ENCODE measurements at regions not wholly inside any gene's neighbourhood (a gene's known extent, or its start where the extent isn't known, plus 50 kb on each side); places are given as distances from the start of the nearest gene placed in this dataset.

DNA sequence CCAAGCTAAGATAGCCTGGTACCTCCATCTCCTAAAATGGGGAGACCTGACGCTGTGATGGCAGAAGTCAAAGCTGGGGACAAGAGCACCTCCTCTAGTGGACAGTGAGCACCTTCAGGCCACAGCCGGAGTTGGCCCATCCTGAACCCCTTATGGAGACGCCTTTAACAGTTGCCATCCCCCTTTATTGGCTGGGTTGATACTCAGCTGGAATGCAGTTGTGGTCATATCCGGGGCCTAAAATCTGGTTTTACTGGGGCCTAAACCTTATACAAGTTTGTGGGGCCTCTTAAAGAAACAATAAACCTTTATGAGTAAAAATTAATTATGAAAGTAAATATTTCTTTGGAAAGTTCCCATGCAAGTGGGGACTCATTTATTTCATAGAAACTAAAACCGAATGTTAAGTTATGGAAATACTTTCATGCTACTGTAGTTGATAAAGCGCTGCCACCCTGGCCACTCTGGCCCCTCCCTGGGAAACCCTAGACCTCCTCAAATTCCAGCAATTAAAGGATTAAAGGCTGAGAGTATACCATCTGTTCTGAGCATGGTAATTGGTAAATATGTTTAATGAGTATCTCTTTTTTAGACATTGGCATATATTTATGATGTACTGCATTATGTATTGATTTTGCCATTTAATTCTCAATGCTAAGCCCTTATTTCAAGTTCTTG is 95.1 kb upstream of the SASH1 start:
- TF ChIP-seq, protein P1, sequence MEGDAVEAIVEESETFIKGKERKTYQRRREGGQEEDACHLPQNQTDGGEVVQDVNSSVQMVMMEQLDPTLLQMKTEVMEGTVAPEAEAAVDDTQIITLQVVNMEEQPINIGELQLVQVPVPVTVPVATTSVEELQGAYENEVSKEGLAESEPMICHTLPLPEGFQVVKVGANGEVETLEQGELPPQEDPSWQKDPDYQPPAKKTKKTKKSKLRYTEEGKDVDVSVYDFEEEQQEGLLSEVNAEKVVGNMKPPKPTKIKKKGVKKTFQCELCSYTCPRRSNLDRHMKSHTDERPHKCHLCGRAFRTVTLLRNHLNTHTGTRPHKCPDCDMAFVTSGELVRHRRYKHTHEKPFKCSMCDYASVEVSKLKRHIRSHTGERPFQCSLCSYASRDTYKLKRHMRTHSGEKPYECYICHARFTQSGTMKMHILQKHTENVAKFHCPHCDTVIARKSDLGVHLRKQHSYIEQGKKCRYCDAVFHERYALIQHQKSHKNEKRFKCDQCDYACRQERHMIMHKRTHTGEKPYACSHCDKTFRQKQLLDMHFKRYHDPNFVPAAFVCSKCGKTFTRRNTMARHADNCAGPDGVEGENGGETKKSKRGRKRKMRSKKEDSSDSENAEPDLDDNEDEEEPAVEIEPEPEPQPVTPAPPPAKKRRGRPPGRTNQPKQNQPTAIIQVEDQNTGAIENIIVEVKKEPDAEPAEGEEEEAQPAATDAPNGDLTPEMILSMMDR (IDR thresholded peaks at IDR 0.05; ENCODE audit: insufficient read depth, low read length): no peak
- no peak for TF ChIP-seq POLR2AphosphoS5 (IDR thresholded peaks at IDR 0.05; ENCODE audit: low read depth)
- TF ChIP-seq SPI1 (IDR thresholded peaks at IDR 0.05; ENCODE audit: borderline replicate concordance, low read depth): no peak
- TF ChIP-seq, protein P2, sequence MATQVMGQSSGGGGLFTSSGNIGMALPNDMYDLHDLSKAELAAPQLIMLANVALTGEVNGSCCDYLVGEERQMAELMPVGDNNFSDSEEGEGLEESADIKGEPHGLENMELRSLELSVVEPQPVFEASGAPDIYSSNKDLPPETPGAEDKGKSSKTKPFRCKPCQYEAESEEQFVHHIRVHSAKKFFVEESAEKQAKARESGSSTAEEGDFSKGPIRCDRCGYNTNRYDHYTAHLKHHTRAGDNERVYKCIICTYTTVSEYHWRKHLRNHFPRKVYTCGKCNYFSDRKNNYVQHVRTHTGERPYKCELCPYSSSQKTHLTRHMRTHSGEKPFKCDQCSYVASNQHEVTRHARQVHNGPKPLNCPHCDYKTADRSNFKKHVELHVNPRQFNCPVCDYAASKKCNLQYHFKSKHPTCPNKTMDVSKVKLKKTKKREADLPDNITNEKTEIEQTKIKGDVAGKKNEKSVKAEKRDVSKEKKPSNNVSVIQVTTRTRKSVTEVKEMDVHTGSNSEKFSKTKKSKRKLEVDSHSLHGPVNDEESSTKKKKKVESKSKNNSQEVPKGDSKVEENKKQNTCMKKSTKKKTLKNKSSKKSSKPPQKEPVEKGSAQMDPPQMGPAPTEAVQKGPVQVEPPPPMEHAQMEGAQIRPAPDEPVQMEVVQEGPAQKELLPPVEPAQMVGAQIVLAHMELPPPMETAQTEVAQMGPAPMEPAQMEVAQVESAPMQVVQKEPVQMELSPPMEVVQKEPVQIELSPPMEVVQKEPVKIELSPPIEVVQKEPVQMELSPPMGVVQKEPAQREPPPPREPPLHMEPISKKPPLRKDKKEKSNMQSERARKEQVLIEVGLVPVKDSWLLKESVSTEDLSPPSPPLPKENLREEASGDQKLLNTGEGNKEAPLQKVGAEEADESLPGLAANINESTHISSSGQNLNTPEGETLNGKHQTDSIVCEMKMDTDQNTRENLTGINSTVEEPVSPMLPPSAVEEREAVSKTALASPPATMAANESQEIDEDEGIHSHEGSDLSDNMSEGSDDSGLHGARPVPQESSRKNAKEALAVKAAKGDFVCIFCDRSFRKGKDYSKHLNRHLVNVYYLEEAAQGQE (IDR thresholded peaks at IDR 0.05; ENCODE audit: insufficient replicate concordance, low read depth): no peak

Data from HL-60 (cell line).